K562 (cell line): ENCODE measurements at regions not wholly inside any gene's neighbourhood (a gene's known extent, or its start where the extent isn't known, plus 50 kb on each side); places are given as distances from the start of the nearest gene placed in this dataset.

Experiments used
- ATAC-seq: fragments of 200-7000 bp; cut with Tn5 transposase; 3 replicates; pipeline ENCODE4 v1.9.1; 2020; ENCODE audit warnings: moderate library complexity
- BruUV-seq: library from RNA; stranded (reverse); fragments of 400-500 nt; replicated peaks from 2 replicates; lab custom pipeline; 2021; lab: Mats Ljungman, UMichigan
- CTCF ChIA-PET: fragments of 300-600 bp; formaldehyde crosslinking; extraction: SDS; loops from one replicate; lab custom pipeline; 2021; ENCODE audit warnings: low intra/inter-chr PET ratio; lab: Yijun Ruan, JAX
- POLR2A ChIA-PET: fragments of 300-600, 350-650 bp; sonication (Branson Sonifier 250); formaldehyde crosslinking; extraction: SDS; loops from one replicate; lab custom pipeline; 2021; ENCODE audit warnings: antibody characterized with exemption, inconsistent platforms; lab: Yijun Ruan, JAX
- DNase-seq, 4 experiments: peaks; one replicate each; pipeline versions ENCODE4 v3.0.0 to v3.0.0-alpha.2; 2011 to 2018; ENCODE audit warnings: low spot score in 3 of 4, mixed read lengths in 3 of 4; ENCODE audit errors: extremely low read depth in 1 of 4
- FAIRE-seq: peaks from 2 replicates; lab custom pipeline; 2011; peaks lifted over from hg19 to GRCh38; lab: Jason Lieb, UNC
- H2AFZ ChIP-seq: 2 replicates; pipeline ENCODE4 v1.6.0; 2011; ENCODE audit warnings: low read depth, low read length, control low read depth, inconsistent platforms
- H3K27ac ChIP-seq: fragments of 200-600 bp; 3 replicates; pipeline ENCODE4 v1.8.0; 2011; ENCODE audit warnings: low read depth, mild to moderate bottlenecking, control low read depth, inconsistent platforms, low read length, moderate library complexity, mixed read lengths; ENCODE audit errors: extremely low read depth
- H3K27me3 ChIP-seq, 2 experiments: fragments of 300-600 bp in 1 of 2; 2 replicates in 1 of 2; 3 replicates in 1 of 2; pipeline versions ENCODE4 v1.6.0 to v1.8.0; 2011; ENCODE audit warnings: inconsistent platforms in 2 of 2, low read length in 2 of 2, mild to moderate bottlenecking in 1 of 2, mixed read lengths in 1 of 2, moderate library complexity in 1 of 2; ENCODE audit not compliant: control insufficient read depth in 2 of 2, insufficient read depth in 2 of 2
- H3K36me3 ChIP-seq: fragments of 300-600 bp; 3 replicates; pipeline ENCODE4 v1.8.0; 2011; ENCODE audit warnings: mild to moderate bottlenecking, low read length, inconsistent platforms; ENCODE audit not compliant: control insufficient read depth, insufficient read depth
- H3K4me1 ChIP-seq, 2 experiments: fragments of 200-600 bp in 1 of 2; replicated peaks in 1 of 2; 2 replicates in 1 of 2; 3 replicates in 1 of 2; pipeline versions ENCODE4 v1.5.1 to v1.8.0; 2011; ENCODE audit warnings: inconsistent platforms in 2 of 2, low read length in 2 of 2, mild to moderate bottlenecking in 1 of 2, mixed read lengths in 1 of 2, moderate library complexity in 1 of 2; ENCODE audit not compliant: control insufficient read depth in 2 of 2, insufficient read depth in 2 of 2
- H3K4me2 ChIP-seq: 2 replicates; pipeline ENCODE4 v1.6.1; 2011; ENCODE audit warnings: low read length, control low read depth, inconsistent platforms, mixed read lengths; ENCODE audit not compliant: insufficient read depth
- H3K4me3 ChIP-seq: fragments of 200-600 bp; sonication (generic), shearing (Covaris generic); 2 replicates; pipeline ENCODE4 v1.5.1; 2016; ENCODE audit warnings: control low read depth, inconsistent platforms
- H3K79me2 ChIP-seq: fragments of 200-600 bp; 3 replicates; pipeline ENCODE4 v1.8.0; 2011; ENCODE audit warnings: low read length, inconsistent platforms; ENCODE audit not compliant: control insufficient read depth, insufficient read depth
- H3K9ac ChIP-seq, 2 experiments: 2 replicates each; pipeline versions ENCODE4 v1.6.0 to v1.6.1; 2011; ENCODE audit warnings: low read depth in 2 of 2, low read length in 2 of 2, control low read depth in 1 of 2, inconsistent platforms in 1 of 2, mild to moderate bottlenecking in 1 of 2, mixed read lengths in 1 of 2; ENCODE audit not compliant: insufficient read depth in 1 of 2
- H3K9me1 ChIP-seq: one replicate; pipeline ENCODE4 v1.6.0; 2011; ENCODE audit warnings: inconsistent platforms, mild to moderate bottlenecking, low read length, moderate library complexity; ENCODE audit not compliant: control insufficient read depth, insufficient read depth
- H3K9me3 ChIP-seq: replicated peaks from 2 replicates; pipeline ENCODE4 v1.5.1; 2011; ENCODE audit warnings: low read depth, low read length, inconsistent platforms; ENCODE audit not compliant: control insufficient read depth, insufficient read depth
- H4K20me1 ChIP-seq: replicated peaks from 2 replicates; pipeline ENCODE4 v1.6.1; 2011; ENCODE audit warnings: low read length, inconsistent platforms, mixed read lengths; ENCODE audit not compliant: control insufficient read depth, insufficient read depth
- GATAD2A ChIP-seq: fragments of 450-650 bp; IDR thresholded peaks from 2 replicates; pipeline ENCODE4 v1.6.1; 2017
- KDM5B ChIP-seq: fragments of 200-600 bp; sonication (generic); IDR thresholded peaks from 2 replicates; pipeline ENCODE4 v1.6.1; 2012; ENCODE audit warnings: low read depth, mild to moderate bottlenecking, moderate library complexity, low read length, control low read depth, inconsistent platforms; ENCODE audit not compliant: insufficient replicate concordance
- NFYB ChIP-seq: IDR thresholded peaks from 2 replicates; pipeline ENCODE4 v1.6.1; 2011; ENCODE audit warnings: mild to moderate bottlenecking, moderate library complexity; ENCODE audit not compliant: insufficient read length; ENCODE audit errors: extremely low read depth
- PCBP1 ChIP-seq: fragments of 200-400 bp; formaldehyde crosslinking; IDR thresholded peaks from 2 replicates; pipeline ENCODE4 v1.6.1; 2018; ENCODE audit warnings: mild to moderate bottlenecking, low read depth, low read length; ENCODE audit not compliant: poor library complexity, severe bottlenecking
- POLR2AphosphoS2 ChIP-seq: IDR thresholded peaks from 2 replicates; pipeline ENCODE4 v1.6.1; 2012; ENCODE audit warnings: low read length, improper control_type of control experiment
- POLR2G ChIP-seq: fragments of 200-400 bp; formaldehyde crosslinking; IDR thresholded peaks from 2 replicates; pipeline ENCODE4 v1.6.1; 2017; ENCODE audit warnings: low read depth, mild to moderate bottlenecking, antibody characterized with exemption, low read length, moderate library complexity
- PTRF ChIP-seq: fragments of 450-650 bp; IDR thresholded peaks from 2 replicates; pipeline ENCODE4 v1.6.1; 2016; ENCODE audit warnings: mild to moderate bottlenecking, missing genetic modification characterization, missing compliant biosample characterization
- THAP7 ChIP-seq: fragments of 250-450 bp; sonication (Bioruptor Pico); IDR thresholded peaks from 2 replicates; pipeline ENCODE4 v1.5.0; 2021
- TSHZ1 ChIP-seq: fragments of 250-450 bp; sonication (Bioruptor Pico); IDR thresholded peaks from 2 replicates; pipeline ENCODE4 v1.4.0; 2020; ENCODE audit warnings: mild to moderate bottlenecking, moderate library complexity
- WGBS: fragments of 100-300 bp; shearing (Covaris generic); methylation state at CpG from one replicate; pipeline ENCODE4 v1.1.6; 2016; ENCODE audit warnings: low coverage, mixed read lengths; ENCODE audit not compliant: insufficient coverage; ENCODE audit errors: missing lambda C conversion rate; 5-methylcytosine and 5-hydroxymethylcytosine counted together
- in situ Hi-C: fragments of 300-500 bp; cut with MboI; formaldehyde crosslinking; loops from 4 replicates; pipeline ENCODE4 v1.15.0; 2018; ENCODE audit warnings: inconsistent platforms, mixed read lengths
- intact Hi-C: fragments of 100-400 bp; cut with micrococcal nuclease; formaldehyde crosslinking; loops from 2 replicates; pipeline ENCODE4 v1.14.2; 2022
- TF ChIP-seq, protein P1 (sequence below), 3 experiments: IDR thresholded peaks in 2 of 3; conservative IDR thresholded peaks in 1 of 3; 2 replicates each; pipeline ENCODE4 v1.5.1; 2011 to 2012; ENCODE audit warnings: low read length in 3 of 3, mild to moderate bottlenecking in 3 of 3, control low read depth in 2 of 3, improper control_type of control experiment in 1 of 3, inconsistent platforms in 1 of 3, low read depth in 1 of 3, mixed read lengths in 1 of 3, moderate library complexity in 1 of 3; ENCODE audit not compliant: insufficient read depth in 2 of 3
- TF ChIP-seq, protein P2 (sequence below): sonication (generic); IDR thresholded peaks from 2 replicates; pipeline ENCODE4 v1.6.1; 2016
- TF ChIP-seq, protein P3 (sequence below): fragments of 150-350 bp; IDR thresholded peaks from 2 replicates; pipeline ENCODE4 v1.6.1; 2014; ENCODE audit warnings: low read depth, mild to moderate bottlenecking, low read length, borderline replicate concordance

- Histone ChIP-seq H3K27me3 (no peaks in the 10 kb centered on the region), H3K27ac (no peak overlapping the region), H4K20me1 (no peaks in the 10 kb centered on the region), H3K4me2 (no peak overlapping the region), H3K36me3 (no peaks in the 10 kb centered on the region), H3K9me3 (no peaks in the 10 kb centered on the region), H3K4me1 (no peaks in the 10 kb centered on the region), H3K9ac (no peak overlapping the region), H3K79me2 (no peaks in the 10 kb centered on the region), H3K9me1 (no peaks in the 10 kb centered on the region), H2AFZ (no peak overlapping the region), H3K4me3 (no peak overlapping the region)
- POLR2A ChIA-PET, result no interaction called here
- no peak for ATAC-seq
- in situ Hi-C loops, result no loop called here
- FAIRE-seq, result no peak
- no TSS peak for BruUV-seq
- intact Hi-C loops, result no loop called here
- CTCF ChIA-PET, result no interaction called here
- 7% methylated on average over 1 of the region's 1 CpG for WGBS
- DNase-seq, result no peak
- TF ChIP-seq THAP7 (CRISPR knock-in tag), result no peak
- TF ChIP-seq KDM5B, result no peak
- TF ChIP-seq, protein P1, sequence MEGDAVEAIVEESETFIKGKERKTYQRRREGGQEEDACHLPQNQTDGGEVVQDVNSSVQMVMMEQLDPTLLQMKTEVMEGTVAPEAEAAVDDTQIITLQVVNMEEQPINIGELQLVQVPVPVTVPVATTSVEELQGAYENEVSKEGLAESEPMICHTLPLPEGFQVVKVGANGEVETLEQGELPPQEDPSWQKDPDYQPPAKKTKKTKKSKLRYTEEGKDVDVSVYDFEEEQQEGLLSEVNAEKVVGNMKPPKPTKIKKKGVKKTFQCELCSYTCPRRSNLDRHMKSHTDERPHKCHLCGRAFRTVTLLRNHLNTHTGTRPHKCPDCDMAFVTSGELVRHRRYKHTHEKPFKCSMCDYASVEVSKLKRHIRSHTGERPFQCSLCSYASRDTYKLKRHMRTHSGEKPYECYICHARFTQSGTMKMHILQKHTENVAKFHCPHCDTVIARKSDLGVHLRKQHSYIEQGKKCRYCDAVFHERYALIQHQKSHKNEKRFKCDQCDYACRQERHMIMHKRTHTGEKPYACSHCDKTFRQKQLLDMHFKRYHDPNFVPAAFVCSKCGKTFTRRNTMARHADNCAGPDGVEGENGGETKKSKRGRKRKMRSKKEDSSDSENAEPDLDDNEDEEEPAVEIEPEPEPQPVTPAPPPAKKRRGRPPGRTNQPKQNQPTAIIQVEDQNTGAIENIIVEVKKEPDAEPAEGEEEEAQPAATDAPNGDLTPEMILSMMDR (IDR thresholded peaks at IDR 0.05 in 2 of 3, conservative IDR thresholded peaks at IDR 0.05 in 1 of 3; ENCODE audit: insufficient read depth in 2 of 3, low read depth in 1 of 3, low read length in 3 of 3), result no peak
- no peak for TF ChIP-seq POLR2AphosphoS2
- TF ChIP-seq GATAD2A, result no peak
- no peak for TF ChIP-seq PTRF (tag)
- TF ChIP-seq NFYB, result no peak
- TF ChIP-seq, protein P2, sequence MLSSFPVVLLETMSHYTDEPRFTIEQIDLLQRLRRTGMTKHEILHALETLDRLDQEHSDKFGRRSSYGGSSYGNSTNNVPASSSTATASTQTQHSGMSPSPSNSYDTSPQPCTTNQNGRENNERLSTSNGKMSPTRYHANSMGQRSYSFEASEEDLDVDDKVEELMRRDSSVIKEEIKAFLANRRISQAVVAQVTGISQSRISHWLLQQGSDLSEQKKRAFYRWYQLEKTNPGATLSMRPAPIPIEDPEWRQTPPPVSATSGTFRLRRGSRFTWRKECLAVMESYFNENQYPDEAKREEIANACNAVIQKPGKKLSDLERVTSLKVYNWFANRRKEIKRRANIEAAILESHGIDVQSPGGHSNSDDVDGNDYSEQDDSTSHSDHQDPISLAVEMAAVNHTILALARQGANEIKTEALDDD, result no peak
- TF ChIP-seq POLR2G, result no peak
- no peak for TF ChIP-seq TSHZ1 (CRISPR knock-in tag)
- TF ChIP-seq PCBP1, result no peak
- TF ChIP-seq, protein P3, sequence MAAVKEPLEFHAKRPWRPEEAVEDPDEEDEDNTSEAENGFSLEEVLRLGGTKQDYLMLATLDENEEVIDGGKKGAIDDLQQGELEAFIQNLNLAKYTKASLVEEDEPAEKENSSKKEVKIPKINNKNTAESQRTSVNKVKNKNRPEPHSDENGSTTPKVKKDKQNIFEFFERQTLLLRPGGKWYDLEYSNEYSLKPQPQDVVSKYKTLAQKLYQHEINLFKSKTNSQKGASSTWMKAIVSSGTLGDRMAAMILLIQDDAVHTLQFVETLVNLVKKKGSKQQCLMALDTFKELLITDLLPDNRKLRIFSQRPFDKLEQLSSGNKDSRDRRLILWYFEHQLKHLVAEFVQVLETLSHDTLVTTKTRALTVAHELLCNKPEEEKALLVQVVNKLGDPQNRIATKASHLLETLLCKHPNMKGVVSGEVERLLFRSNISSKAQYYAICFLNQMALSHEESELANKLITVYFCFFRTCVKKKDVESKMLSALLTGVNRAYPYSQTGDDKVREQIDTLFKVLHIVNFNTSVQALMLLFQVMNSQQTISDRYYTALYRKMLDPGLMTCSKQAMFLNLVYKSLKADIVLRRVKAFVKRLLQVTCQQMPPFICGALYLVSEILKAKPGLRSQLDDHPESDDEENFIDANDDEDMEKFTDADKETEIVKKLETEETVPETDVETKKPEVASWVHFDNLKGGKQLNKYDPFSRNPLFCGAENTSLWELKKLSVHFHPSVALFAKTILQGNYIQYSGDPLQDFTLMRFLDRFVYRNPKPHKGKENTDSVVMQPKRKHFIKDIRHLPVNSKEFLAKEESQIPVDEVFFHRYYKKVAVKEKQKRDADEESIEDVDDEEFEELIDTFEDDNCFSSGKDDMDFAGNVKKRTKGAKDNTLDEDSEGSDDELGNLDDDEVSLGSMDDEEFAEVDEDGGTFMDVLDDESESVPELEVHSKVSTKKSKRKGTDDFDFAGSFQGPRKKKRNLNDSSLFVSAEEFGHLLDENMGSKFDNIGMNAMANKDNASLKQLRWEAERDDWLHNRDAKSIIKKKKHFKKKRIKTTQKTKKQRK, result no peak
Observed at GRCh38 chr12:104865080-104865479, 93.0 kb downstream of the SLC41A2 start.
